K562 (cell line): ENCODE measurements at regions not wholly inside any gene's neighbourhood (a gene's known extent, or its start where the extent isn't known, plus 50 kb on each side); places are given as distances from the start of the nearest gene placed in this dataset.

ENCODE experiments used
- ATAC-seq: fragments of 200-7000 bp; cut with Tn5 transposase; 3 replicates; pipeline ENCODE4 v1.9.1; 2020; ENCODE audit warnings: moderate library complexity
- BruUV-seq: library from RNA; stranded (reverse); fragments of 400-500 nt; replicated peaks from 2 replicates; lab custom pipeline; 2021; lab: Mats Ljungman, UMichigan
- CTCF ChIA-PET: fragments of 300-600 bp; formaldehyde crosslinking; extraction: SDS; loops from one replicate; lab custom pipeline; 2021; ENCODE audit warnings: low intra/inter-chr PET ratio; lab: Yijun Ruan, JAX
- POLR2A ChIA-PET: fragments of 300-600, 350-650 bp; sonication (Branson Sonifier 250); formaldehyde crosslinking; extraction: SDS; loops from one replicate; lab custom pipeline; 2021; ENCODE audit warnings: antibody characterized with exemption, inconsistent platforms; lab: Yijun Ruan, JAX
- DNase-seq, 4 experiments: peaks; one replicate each; pipeline versions ENCODE4 v3.0.0 to v3.0.0-alpha.2; 2011 to 2018; ENCODE audit warnings: low spot score in 3 of 4, mixed read lengths in 3 of 4; ENCODE audit errors: extremely low read depth in 1 of 4
- FAIRE-seq: peaks from 2 replicates; lab custom pipeline; 2011; peaks lifted over from hg19 to GRCh38; lab: Jason Lieb, UNC
- H2AFZ ChIP-seq: 2 replicates; pipeline ENCODE4 v1.6.0; 2011; ENCODE audit warnings: low read depth, low read length, control low read depth, inconsistent platforms
- H3K27ac ChIP-seq: fragments of 200-600 bp; 3 replicates; pipeline ENCODE4 v1.8.0; 2011; ENCODE audit warnings: low read depth, mild to moderate bottlenecking, control low read depth, inconsistent platforms, low read length, moderate library complexity, mixed read lengths; ENCODE audit errors: extremely low read depth
- H3K27me3 ChIP-seq, 2 experiments: fragments of 300-600 bp in 1 of 2; 2 replicates in 1 of 2; 3 replicates in 1 of 2; pipeline versions ENCODE4 v1.6.0 to v1.8.0; 2011; ENCODE audit warnings: inconsistent platforms in 2 of 2, low read length in 2 of 2, mild to moderate bottlenecking in 1 of 2, mixed read lengths in 1 of 2, moderate library complexity in 1 of 2; ENCODE audit not compliant: control insufficient read depth in 2 of 2, insufficient read depth in 2 of 2
- H3K36me3 ChIP-seq: fragments of 300-600 bp; 3 replicates; pipeline ENCODE4 v1.8.0; 2011; ENCODE audit warnings: mild to moderate bottlenecking, low read length, inconsistent platforms; ENCODE audit not compliant: control insufficient read depth, insufficient read depth
- H3K4me1 ChIP-seq, 2 experiments: fragments of 200-600 bp in 1 of 2; replicated peaks in 1 of 2; 2 replicates in 1 of 2; 3 replicates in 1 of 2; pipeline versions ENCODE4 v1.5.1 to v1.8.0; 2011; ENCODE audit warnings: inconsistent platforms in 2 of 2, low read length in 2 of 2, mild to moderate bottlenecking in 1 of 2, mixed read lengths in 1 of 2, moderate library complexity in 1 of 2; ENCODE audit not compliant: control insufficient read depth in 2 of 2, insufficient read depth in 2 of 2
- H3K4me2 ChIP-seq: 2 replicates; pipeline ENCODE4 v1.6.1; 2011; ENCODE audit warnings: low read length, control low read depth, inconsistent platforms, mixed read lengths; ENCODE audit not compliant: insufficient read depth
- H3K4me3 ChIP-seq: fragments of 200-600 bp; sonication (generic), shearing (Covaris generic); 2 replicates; pipeline ENCODE4 v1.5.1; 2016; ENCODE audit warnings: control low read depth, inconsistent platforms
- H3K79me2 ChIP-seq: fragments of 200-600 bp; 3 replicates; pipeline ENCODE4 v1.8.0; 2011; ENCODE audit warnings: low read length, inconsistent platforms; ENCODE audit not compliant: control insufficient read depth, insufficient read depth
- H3K9ac ChIP-seq, 2 experiments: 2 replicates each; pipeline versions ENCODE4 v1.6.0 to v1.6.1; 2011; ENCODE audit warnings: low read depth in 2 of 2, low read length in 2 of 2, control low read depth in 1 of 2, inconsistent platforms in 1 of 2, mild to moderate bottlenecking in 1 of 2, mixed read lengths in 1 of 2; ENCODE audit not compliant: insufficient read depth in 1 of 2
- H3K9me1 ChIP-seq: one replicate; pipeline ENCODE4 v1.6.0; 2011; ENCODE audit warnings: inconsistent platforms, mild to moderate bottlenecking, low read length, moderate library complexity; ENCODE audit not compliant: control insufficient read depth, insufficient read depth
- H3K9me3 ChIP-seq: replicated peaks from 2 replicates; pipeline ENCODE4 v1.5.1; 2011; ENCODE audit warnings: low read depth, low read length, inconsistent platforms; ENCODE audit not compliant: control insufficient read depth, insufficient read depth
- H4K20me1 ChIP-seq: replicated peaks from 2 replicates; pipeline ENCODE4 v1.6.1; 2011; ENCODE audit warnings: low read length, inconsistent platforms, mixed read lengths; ENCODE audit not compliant: control insufficient read depth, insufficient read depth
- BHLHE40 ChIP-seq: IDR thresholded peaks from 2 replicates; pipeline ENCODE4 v1.6.1; 2011; ENCODE audit warnings: low read length, improper control_type of control experiment
- CBX5 ChIP-seq: IDR thresholded peaks from 2 replicates; pipeline ENCODE4 v1.6.1; 2014; ENCODE audit warnings: low read depth, borderline replicate concordance
- DACH1 ChIP-seq: fragments of 450-650 bp; IDR thresholded peaks from 2 replicates; pipeline ENCODE4 v1.6.1; 2018; ENCODE audit not compliant: partially characterized antibody
- PREB ChIP-seq: sonication (generic); formaldehyde crosslinking; IDR thresholded peaks from 2 replicates; pipeline ENCODE4 v1.8.1; 2023; ENCODE audit warnings: mild to moderate bottlenecking, missing genetic modification reagents
- ZNF23 ChIP-seq: fragments of 250-450 bp; sonication (Bioruptor Pico); IDR thresholded peaks from 2 replicates; pipeline ENCODE4 v1.4.0; 2020; ENCODE audit warnings: mild to moderate bottlenecking
- ZNF398 ChIP-seq: fragments of 250-450 bp; sonication (Bioruptor Pico); IDR thresholded peaks from 2 replicates; pipeline ENCODE4 v1.8.0; 2021; ENCODE audit warnings: moderate library complexity, mild to moderate bottlenecking, inconsistent platforms
- WGBS: fragments of 100-300 bp; shearing (Covaris generic); methylation state at CpG from one replicate; pipeline ENCODE4 v1.1.6; 2016; ENCODE audit warnings: low coverage, mixed read lengths; ENCODE audit not compliant: insufficient coverage; ENCODE audit errors: missing lambda C conversion rate; 5-methylcytosine and 5-hydroxymethylcytosine counted together
- in situ Hi-C: fragments of 300-500 bp; cut with MboI; formaldehyde crosslinking; loops from 4 replicates; pipeline ENCODE4 v1.15.0; 2018; ENCODE audit warnings: inconsistent platforms, mixed read lengths
- intact Hi-C: fragments of 100-400 bp; cut with micrococcal nuclease; formaldehyde crosslinking; loops from 2 replicates; pipeline ENCODE4 v1.14.2; 2022

- H4K20me1 ChIP-seq = no peaks in the 10 kb centered on the region
- no peaks in the 10 kb centered on the region for H3K27me3 ChIP-seq
- FAIRE-seq (no peak), DNase-seq (no peak), ATAC-seq (no peak)
- H3K9me3 ChIP-seq = no peaks in the 10 kb centered on the region
- H3K9me1 ChIP-seq = no peaks in the 10 kb centered on the region
- no peak overlapping the region for H3K27ac ChIP-seq
- CTCF ChIA-PET = no interaction called here
- no peak for TF ChIP-seq DACH1
- no peak for TF ChIP-seq ZNF23 (CRISPR knock-in tag)
- no peak for TF ChIP-seq PREB (CRISPR knock-in tag)
- TF ChIP-seq BHLHE40 = no peak
- TF ChIP-seq ZNF398 (CRISPR knock-in tag) = no peak
- no peak for TF ChIP-seq CBX5
- no peak overlapping the region for H3K9ac ChIP-seq
- H3K4me3 ChIP-seq = no peak overlapping the region
- in situ Hi-C loops = no loop called here
- H3K36me3 ChIP-seq = no peaks in the 10 kb centered on the region
- intact Hi-C loops = no loop called here
- H2AFZ ChIP-seq = no peak overlapping the region
- no peaks in the 10 kb centered on the region for H3K4me1 ChIP-seq
- BruUV-seq = no TSS peak
- H3K4me2 ChIP-seq = no peak overlapping the region
- H3K79me2 ChIP-seq = no peaks in the 10 kb centered on the region
- WGBS = 0% methylated on average over 4 of the region's 4 CpGs
- POLR2A ChIA-PET = no interaction called here
These were observed 276.2 kb downstream of the METTL15 start for GRCh38 chr11:28384418-28384817.
